ENCODE measurements at regions not wholly inside any gene's neighbourhood (a gene's known extent, or its start where the extent isn't known, plus 50 kb on each side); places are given as distances from the start of the nearest gene placed in this dataset.

DNA sequence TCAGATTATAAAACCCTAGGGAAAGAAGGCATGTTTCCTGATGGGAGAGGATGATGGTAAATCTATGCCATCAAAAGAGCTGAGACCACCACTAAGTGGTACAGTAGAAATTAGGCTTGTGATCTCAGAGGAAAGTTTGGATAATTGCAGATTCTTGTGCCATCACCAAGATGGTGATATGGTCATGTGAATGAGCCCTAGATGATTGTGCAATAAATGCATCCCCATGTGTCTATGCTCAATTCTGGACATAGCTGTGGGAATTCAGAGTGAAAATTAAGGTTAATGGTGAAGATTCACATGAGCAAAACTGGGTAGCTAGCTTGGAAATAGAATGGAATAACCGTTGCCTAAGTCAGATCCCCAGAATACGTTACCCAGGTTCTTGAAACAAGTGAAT lies 496.1 kb upstream of the FSIP2 start:
- no peak for TF ChIP-seq EP300 (IDR thresholded peaks at IDR 0.05)
- no peak for TF ChIP-seq RCOR1 (IDR thresholded peaks at IDR 0.05; ENCODE audit: low read depth, low read length)
- TF ChIP-seq, protein P1, sequence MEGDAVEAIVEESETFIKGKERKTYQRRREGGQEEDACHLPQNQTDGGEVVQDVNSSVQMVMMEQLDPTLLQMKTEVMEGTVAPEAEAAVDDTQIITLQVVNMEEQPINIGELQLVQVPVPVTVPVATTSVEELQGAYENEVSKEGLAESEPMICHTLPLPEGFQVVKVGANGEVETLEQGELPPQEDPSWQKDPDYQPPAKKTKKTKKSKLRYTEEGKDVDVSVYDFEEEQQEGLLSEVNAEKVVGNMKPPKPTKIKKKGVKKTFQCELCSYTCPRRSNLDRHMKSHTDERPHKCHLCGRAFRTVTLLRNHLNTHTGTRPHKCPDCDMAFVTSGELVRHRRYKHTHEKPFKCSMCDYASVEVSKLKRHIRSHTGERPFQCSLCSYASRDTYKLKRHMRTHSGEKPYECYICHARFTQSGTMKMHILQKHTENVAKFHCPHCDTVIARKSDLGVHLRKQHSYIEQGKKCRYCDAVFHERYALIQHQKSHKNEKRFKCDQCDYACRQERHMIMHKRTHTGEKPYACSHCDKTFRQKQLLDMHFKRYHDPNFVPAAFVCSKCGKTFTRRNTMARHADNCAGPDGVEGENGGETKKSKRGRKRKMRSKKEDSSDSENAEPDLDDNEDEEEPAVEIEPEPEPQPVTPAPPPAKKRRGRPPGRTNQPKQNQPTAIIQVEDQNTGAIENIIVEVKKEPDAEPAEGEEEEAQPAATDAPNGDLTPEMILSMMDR (IDR thresholded peaks at IDR 0.05), result no peak
- no peak for TF ChIP-seq RNF2 (IDR thresholded peaks at IDR 0.05; ENCODE audit: borderline replicate concordance, low read depth)
- TF ChIP-seq POLR2AphosphoS2 (conservative IDR thresholded peaks at IDR 0.05; ENCODE audit: low read length), result no peak
- TF ChIP-seq JUN (IDR thresholded peaks at IDR 0.05), result no peak
- TF ChIP-seq SREBF2 (IDR thresholded peaks at IDR 0.05), result no peak
- no peak for TF ChIP-seq PHF8 (IDR thresholded peaks at IDR 0.05; ENCODE audit: borderline replicate concordance, low read depth)
- no peak for TF ChIP-seq RFX5 (IDR thresholded peaks at IDR 0.05)
- TF ChIP-seq POLR2A (IDR thresholded peaks at IDR 0.05; ENCODE audit: low read length), result no peak
- TF ChIP-seq ESRRA (IDR thresholded peaks at IDR 0.05; ENCODE audit: borderline replicate concordance, low read length), result no peak

Data from A549 (cell line).